ENCODE measurements at regions not wholly inside any gene's neighbourhood (a gene's known extent, or its start where the extent isn't known, plus 50 kb on each side); places are given as distances from the start of the nearest gene placed in this dataset.

- DNase-seq (ENCODE audit: low read depth), result peak; percentile 85
These were observed 92.1 kb upstream of the CXCL12 start for GRCh38 chr10:44477046-44477425.

- DNase-seq (ENCODE audit: low read depth), result peak; percentile 52
These were observed 93.1 kb upstream of the CXCL12 start for GRCh38 chr10:44478040-44478439.

GRCh38 chr10:44478876-44479705 lies 94.2 kb upstream of the CXCL12 start:
- peak; percentile 12 for DNase-seq (ENCODE audit: low read depth)

- DNase-seq (ENCODE audit: low read depth), result peak; percentile 22
These were observed 107.8 kb upstream of the CXCL12 start for GRCh38 chr10:44492678-44493077.

GRCh38 chr10:44498222-44498621 lies 113.3 kb upstream of the CXCL12 start:
- DNase-seq (ENCODE audit: low read depth), result no peak

GRCh38 chr10:44500451-44500850 lies 115.6 kb upstream of the CXCL12 start:
- no peak for DNase-seq (ENCODE audit: low read depth)

GRCh38 chr10:44506386-44506785 lies 121.5 kb upstream of the CXCL12 start:
- no peak for DNase-seq (ENCODE audit: low read depth)

- DNase-seq (ENCODE audit: low read depth), result peak; percentile 87
These were observed 125.7 kb upstream of the CXCL12 start for GRCh38 chr10:44510379-44511115.

GRCh38 chr10:44511166-44511565 lies 126.3 kb upstream of the CXCL12 start:
- DNase-seq (ENCODE audit: low read depth), result peak; percentile 40

GRCh38 chr10:44511601-44512000 lies 126.7 kb upstream of the CXCL12 start:
- DNase-seq (ENCODE audit: low read depth), result no peak

GRCh38 chr10:44512431-44513022 lies 127.6 kb upstream of the CXCL12 start:
- DNase-seq (ENCODE audit: low read depth), result no peak

DNA sequence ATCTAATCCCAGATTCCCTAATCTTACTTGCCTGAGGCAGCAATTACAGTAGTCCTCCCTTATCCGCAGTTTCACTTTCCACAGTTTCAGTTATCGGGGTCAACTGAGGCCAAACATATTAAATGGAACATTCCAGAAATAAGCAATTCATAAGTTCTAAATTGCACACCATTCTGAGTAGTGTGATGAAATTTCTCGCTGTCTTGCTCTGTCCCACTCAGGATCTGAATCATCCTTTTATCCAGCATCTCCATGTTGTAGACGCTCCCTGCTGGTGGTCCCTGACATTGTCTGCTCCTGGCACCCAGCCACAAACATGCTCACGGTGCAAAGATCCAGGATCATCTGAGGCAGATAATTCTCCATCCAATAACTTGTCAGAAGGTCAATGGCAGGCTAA lies 128.7 kb upstream of the CXCL12 start:
- peak; percentile 63 for DNase-seq (ENCODE audit: low read depth)

DNA sequence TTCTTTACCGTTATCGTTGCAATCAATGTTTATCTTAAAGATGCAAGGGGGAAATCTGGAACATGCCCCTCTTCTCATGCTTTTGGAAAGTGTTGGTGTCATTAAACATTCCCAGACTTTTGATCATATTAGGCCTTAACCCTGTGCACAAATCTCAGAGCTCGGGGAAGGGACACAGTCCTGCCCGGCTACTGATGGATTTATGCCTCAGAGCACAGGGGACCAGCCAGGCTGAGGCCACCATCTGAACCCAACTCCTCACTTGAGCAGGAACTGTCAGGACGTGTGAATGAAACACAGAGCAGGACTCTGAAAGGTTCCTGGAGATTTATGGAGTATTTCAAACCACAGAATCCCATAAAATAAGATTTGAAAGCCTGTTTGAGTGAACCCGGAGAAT lies 132.0 kb upstream of the CXCL12 start:
- no peak for DNase-seq (ENCODE audit: low read depth)

DNA sequence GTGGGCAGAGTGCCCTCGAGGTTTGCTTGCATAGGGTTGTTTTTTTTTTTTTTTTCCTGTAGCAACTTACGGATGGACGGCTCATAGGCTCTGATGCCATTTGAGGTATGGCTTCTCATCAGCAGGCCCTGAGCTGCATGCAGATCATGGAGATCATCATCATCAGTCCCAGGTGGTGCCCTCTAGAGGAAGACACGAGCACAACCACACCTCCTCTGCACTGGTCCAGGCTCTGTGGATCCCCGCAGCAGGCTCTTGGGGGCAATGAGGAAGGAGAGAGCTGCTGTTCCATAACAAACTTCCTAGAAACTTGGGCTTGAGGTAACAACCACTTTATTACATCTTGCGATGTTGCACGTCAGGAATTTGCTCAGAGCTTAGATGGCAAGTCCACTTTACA lies 132.7 kb upstream of the CXCL12 start:
- no peak for DNase-seq (ENCODE audit: low read depth)

- no peak for DNase-seq (ENCODE audit: low read depth)
These were observed 134.5 kb upstream of the CXCL12 start for GRCh38 chr10:44519361-44519760.

DNA sequence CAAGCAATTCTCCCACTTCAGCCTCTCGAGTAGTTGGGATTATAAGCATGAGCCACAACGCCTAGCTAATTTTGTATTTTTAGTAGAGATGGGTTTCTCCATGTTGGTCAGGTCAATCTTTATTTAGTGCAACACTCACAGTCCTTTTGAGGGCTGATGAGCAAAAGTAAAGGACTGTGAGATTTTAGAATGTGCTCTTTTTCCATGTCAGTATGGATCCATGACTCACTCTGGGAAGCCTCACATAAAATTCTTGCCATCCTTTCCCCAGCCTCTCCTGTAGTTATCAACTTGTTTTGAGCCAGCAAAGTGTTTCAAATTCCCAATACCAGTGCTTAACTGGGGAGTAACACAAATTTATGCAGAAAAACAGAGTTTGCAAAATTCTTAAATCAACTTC lies 135.8 kb upstream of the CXCL12 start:
- peak; percentile 76 for DNase-seq (ENCODE audit: low read depth)

DNA sequence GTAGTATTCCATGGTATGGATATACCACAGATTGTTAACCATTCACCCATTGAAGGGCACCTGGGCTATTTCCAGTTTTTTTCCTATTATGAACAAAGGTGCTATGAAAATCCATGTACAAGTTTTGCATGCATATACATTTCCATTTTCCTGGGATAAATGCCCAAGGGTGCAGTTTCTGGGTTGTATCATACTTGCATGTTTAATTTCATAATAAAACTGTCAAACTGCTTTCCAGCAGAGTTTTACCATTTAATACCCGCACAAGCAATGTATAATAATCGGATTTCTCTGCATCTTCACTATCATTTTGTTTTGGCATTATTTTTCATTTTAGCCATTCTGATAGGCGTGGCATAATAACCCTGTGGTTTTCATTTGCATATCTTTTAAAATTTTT lies 154.3 kb upstream of the CXCL12 start:
- no peak for DNase-seq (ENCODE audit: low read depth)

DNA sequence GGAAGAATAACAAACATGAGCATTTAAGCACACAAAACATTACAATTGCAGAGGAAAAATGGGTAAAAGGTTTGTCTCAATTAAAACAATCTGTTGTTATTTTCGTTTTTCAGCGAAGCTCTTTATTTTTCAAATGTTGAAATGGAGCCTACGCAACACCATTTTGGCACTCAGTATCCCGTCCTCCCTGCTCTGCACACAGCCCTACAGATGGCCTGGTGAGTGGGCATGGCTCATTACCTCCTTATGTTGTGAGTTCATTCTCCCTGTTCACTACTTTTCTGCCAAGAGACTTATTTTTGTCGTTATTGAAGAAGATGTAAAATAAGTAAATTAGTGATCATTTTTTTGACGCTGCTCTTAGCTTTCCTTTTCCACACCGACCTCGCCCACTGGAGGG lies 167.8 kb upstream of the CXCL12 start:
- DNase-seq (ENCODE audit: low read depth), result no peak

DNA sequence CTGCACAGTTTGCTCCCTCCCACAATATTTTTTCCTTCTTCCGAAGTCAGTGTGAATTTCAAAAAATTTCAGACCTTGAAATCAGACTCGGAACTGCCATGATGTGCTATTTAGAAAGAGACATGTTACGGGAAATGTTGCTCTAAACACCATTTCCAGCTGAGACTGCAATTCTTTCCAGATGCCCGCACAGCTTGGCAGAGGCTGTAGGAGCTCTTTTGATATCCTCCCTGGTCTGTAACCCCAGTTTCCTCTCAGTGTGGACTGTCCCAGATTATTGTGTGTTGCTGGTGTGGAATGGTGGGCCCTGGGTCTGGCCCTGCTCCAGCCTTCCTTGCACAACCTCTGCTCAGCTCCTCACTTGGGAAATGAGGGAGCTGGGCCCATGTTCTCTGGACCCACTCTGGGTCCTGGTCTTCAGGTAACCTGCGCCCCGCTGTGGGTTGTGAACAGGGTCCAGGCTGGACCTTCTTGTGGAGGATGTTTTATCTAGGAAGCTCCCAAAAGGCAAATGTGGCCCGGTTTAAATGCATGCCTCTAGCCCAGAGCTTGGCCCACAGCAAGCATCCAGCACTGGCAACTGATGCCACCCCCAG lies 172.8 kb upstream of the CXCL12 start:
- DNase-seq (ENCODE audit: low read depth), result no peak

- peak; percentile 45 for DNase-seq (ENCODE audit: low read depth)
These were observed 173.6 kb upstream of the CXCL12 start for GRCh38 chr10:44558521-44558920.

DNA sequence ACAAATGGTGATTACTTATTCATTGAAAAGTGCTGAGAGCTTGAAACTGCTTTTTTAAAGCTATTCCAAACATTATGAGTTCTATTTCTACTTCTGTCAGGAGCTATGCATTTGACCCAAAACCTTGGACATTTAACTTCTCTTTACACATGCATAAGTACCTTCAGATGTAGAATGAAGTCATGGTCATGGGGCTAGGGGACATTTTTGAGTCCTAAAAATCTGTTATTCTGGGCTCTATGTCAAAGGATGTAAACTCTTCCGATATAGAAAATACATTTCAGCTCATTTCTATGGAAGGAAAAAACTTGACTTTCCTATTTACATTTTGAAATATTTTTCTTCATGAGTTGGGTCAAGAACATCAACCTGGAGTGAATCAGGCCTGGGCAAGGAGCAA lies 179.5 kb upstream of the CXCL12 start:
- DNase-seq (ENCODE audit: low read depth), result no peak

DNA sequence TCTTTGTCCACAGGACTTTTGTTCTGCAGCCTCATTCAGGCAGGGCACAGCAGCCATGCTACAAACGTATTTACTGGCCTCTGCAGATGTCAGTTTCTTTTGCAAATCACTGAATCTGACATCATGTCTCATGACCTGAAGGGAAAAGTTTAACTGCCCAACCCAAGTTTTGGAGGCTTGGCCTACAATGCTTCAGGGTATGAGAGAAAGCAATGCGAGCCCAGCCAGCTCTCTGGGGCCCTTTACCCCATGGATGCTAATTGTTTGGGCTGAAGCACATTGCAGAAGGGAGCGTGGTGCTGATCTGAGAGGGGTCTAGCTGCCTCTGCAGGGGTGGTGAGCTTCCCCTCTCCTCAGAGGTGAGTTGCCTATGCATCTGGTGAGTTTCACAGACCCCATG lies 179.9 kb upstream of the CXCL12 start:
- no peak for DNase-seq (ENCODE audit: low read depth)

GRCh38 chr10:44566786-44567185 lies 181.9 kb upstream of the CXCL12 start:
- no peak for DNase-seq (ENCODE audit: low read depth)
